SU-DHL-6 (cell line): ENCODE measurements at regions not wholly inside any gene's neighbourhood (a gene's known extent, or its start where the extent isn't known, plus 50 kb on each side); places are given as distances from the start of the nearest gene placed in this dataset.
A peak's percentile ranks its signal among the peaks of the same experiment; 100 is the strongest.

Source experiments
- H2AFZ ChIP-seq: fragments of 200-600 bp; sonication (generic); 2 replicates; pipeline ENCODE4 v1.6.1; 2014; ENCODE audit warnings: low read depth, mild to moderate bottlenecking, moderate library complexity, mixed read lengths, antibody characterized with exemption, low read length; ENCODE audit not compliant: severe bottlenecking
- H3F3A ChIP-seq: fragments of 200-600 bp; shearing (Covaris generic); 2 replicates; pipeline ENCODE4 v1.6.0; 2016; ENCODE audit warnings: antibody characterized with exemption, mild to moderate bottlenecking; ENCODE audit not compliant: insufficient read depth
- H3K27ac ChIP-seq: fragments of 200-600 bp; sonication (generic); 2 replicates; pipeline ENCODE4 v1.5.1; 2016; ENCODE audit warnings: low read depth, mild to moderate bottlenecking, low read length, moderate library complexity, mixed read lengths
- H3K27me3 ChIP-seq: fragments of 200-600 bp; sonication (generic), shearing (Covaris generic); 2 replicates; pipeline ENCODE4 v1.6.0; 2014; ENCODE audit warnings: mild to moderate bottlenecking, low read length
- H3K36me3 ChIP-seq: fragments of 200-600 bp; sonication (generic); 2 replicates; pipeline ENCODE4 v1.6.1; 2014; ENCODE audit warnings: mild to moderate bottlenecking, low read length, mixed read lengths
- H3K4me2 ChIP-seq: fragments of 300-600, 200-600 bp; shearing (Covaris generic), sonication (generic); 2 replicates; pipeline ENCODE4 v1.6.0; 2014; ENCODE audit warnings: low read length, low read depth, mild to moderate bottlenecking; ENCODE audit not compliant: poor library complexity, severe bottlenecking
- H3K4me3 ChIP-seq: fragments of 200-600 bp; sonication (generic); 2 replicates; pipeline ENCODE4 v1.5.1; 2014; ENCODE audit warnings: antibody characterized with exemption, low read length, mild to moderate bottlenecking, mixed read lengths; ENCODE audit not compliant: insufficient read depth, poor library complexity, severe bottlenecking
- H3K79me2 ChIP-seq: fragments of 200-600 bp; sonication (generic); 2 replicates; pipeline ENCODE4 v1.6.1; 2014; ENCODE audit warnings: mild to moderate bottlenecking, low read length, moderate library complexity; ENCODE audit not compliant: insufficient read depth
- H3K9ac ChIP-seq: fragments of 200-600 bp; sonication (generic); 2 replicates; pipeline ENCODE4 v1.7.0; 2014; ENCODE audit warnings: mild to moderate bottlenecking, low read length
- H3K9me2 ChIP-seq: fragments of 200-600 bp; sonication (generic); replicated peaks from 2 replicates; pipeline ENCODE4 v1.6.1; 2014; ENCODE audit warnings: low read length; ENCODE audit not compliant: insufficient read depth
- H3K9me3 ChIP-seq: fragments of 200-600 bp; sonication (generic); 2 replicates; pipeline ENCODE4 v1.6.1; 2014; ENCODE audit warnings: low read length, mixed read lengths; ENCODE audit not compliant: insufficient read depth
- H4K20me1 ChIP-seq: fragments of 200-600 bp; sonication (generic); 2 replicates; pipeline ENCODE4 v1.6.1; 2014; ENCODE audit warnings: low read depth, mild to moderate bottlenecking, antibody characterized with exemption, low read length, moderate library complexity, mixed read lengths
- EZH2phosphoT487 ChIP-seq: fragments of 200-600 bp; sonication (generic), shearing (Covaris generic); conservative IDR thresholded peaks from 2 replicates; pipeline ENCODE4 v1.6.1; 2018; ENCODE audit warnings: mild to moderate bottlenecking, antibody characterized with exemption, low read length, moderate library complexity, mixed read lengths
- TF ChIP-seq, protein P1 (sequence below): fragments of 200-600 bp; sonication (generic); IDR thresholded peaks from one replicate; pipeline ENCODE4 v1.5.1; 2017; ENCODE audit warnings: antibody characterized with exemption, mild to moderate bottlenecking, low read length, moderate library complexity; ENCODE audit not compliant: insufficient read depth, poor library complexity, severe bottlenecking

- H4K20me1 ChIP-seq, result no peaks in the 10 kb centered on the region
- no peaks in the 10 kb centered on the region for H3K79me2 ChIP-seq
- H3K36me3 ChIP-seq, result no peaks in the 10 kb centered on the region
- no peak overlapping the region for H3K9ac ChIP-seq
- no peak overlapping the region for H3K27ac ChIP-seq
- H3F3A ChIP-seq, result no peaks in the 10 kb centered on the region
- H3K4me2 ChIP-seq, result no peak overlapping the region
- no peaks in the 10 kb centered on the region for H3K9me3 ChIP-seq
- no peak for TF ChIP-seq EZH2phosphoT487
- TF ChIP-seq, protein P1, sequence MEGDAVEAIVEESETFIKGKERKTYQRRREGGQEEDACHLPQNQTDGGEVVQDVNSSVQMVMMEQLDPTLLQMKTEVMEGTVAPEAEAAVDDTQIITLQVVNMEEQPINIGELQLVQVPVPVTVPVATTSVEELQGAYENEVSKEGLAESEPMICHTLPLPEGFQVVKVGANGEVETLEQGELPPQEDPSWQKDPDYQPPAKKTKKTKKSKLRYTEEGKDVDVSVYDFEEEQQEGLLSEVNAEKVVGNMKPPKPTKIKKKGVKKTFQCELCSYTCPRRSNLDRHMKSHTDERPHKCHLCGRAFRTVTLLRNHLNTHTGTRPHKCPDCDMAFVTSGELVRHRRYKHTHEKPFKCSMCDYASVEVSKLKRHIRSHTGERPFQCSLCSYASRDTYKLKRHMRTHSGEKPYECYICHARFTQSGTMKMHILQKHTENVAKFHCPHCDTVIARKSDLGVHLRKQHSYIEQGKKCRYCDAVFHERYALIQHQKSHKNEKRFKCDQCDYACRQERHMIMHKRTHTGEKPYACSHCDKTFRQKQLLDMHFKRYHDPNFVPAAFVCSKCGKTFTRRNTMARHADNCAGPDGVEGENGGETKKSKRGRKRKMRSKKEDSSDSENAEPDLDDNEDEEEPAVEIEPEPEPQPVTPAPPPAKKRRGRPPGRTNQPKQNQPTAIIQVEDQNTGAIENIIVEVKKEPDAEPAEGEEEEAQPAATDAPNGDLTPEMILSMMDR, result no peak
- no peaks in the 10 kb centered on the region for H3K27me3 ChIP-seq
- H2AFZ ChIP-seq, result no peak overlapping the region
- H3K9me2 ChIP-seq, result no peaks in the 10 kb centered on the region
- no peak overlapping the region for H3K4me3 ChIP-seq
Measured at GRCh38 chr20:16216227-16216913, 356.9 kb downstream of the KIF16B start.

DNA sequence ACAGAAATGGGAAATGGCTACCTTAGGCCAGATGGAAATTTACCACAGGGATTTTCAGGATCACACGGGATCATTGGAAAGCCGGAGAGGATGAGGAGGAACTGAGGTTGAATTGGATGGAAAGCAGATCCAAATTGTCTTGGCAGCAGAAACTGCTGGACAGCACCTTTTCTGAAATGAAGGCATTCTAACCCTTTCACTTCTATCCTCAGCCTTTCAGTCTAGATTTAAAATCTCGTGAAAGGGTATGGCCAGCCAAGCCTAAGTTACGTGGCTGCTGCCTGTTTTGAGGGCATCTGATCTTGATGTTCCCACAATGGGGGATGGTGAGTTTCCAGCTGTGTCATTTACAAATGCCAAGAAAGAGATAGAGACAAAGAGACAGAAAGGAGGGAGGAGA, 358.2 kb downstream of the KIF16B start:
- no peak overlapping the region for H3K9ac ChIP-seq
- no peaks in the 10 kb centered on the region for H3K27me3 ChIP-seq
- no peak overlapping the region for H3K4me2 ChIP-seq
- H2AFZ ChIP-seq, result no peak overlapping the region
- H3F3A ChIP-seq, result no peaks in the 10 kb centered on the region
- no peaks in the 10 kb centered on the region for H3K79me2 ChIP-seq
- H4K20me1 ChIP-seq, result no peaks in the 10 kb centered on the region
- no peak overlapping the region for H3K4me3 ChIP-seq
- no peaks in the 10 kb centered on the region for H3K9me3 ChIP-seq
- no peaks in the 10 kb centered on the region for H3K9me2 ChIP-seq
- no peaks in the 10 kb centered on the region for H3K36me3 ChIP-seq
- TF ChIP-seq, protein P1, result no peak
- no peak for TF ChIP-seq EZH2phosphoT487
- no peak overlapping the region for H3K27ac ChIP-seq

DNA sequence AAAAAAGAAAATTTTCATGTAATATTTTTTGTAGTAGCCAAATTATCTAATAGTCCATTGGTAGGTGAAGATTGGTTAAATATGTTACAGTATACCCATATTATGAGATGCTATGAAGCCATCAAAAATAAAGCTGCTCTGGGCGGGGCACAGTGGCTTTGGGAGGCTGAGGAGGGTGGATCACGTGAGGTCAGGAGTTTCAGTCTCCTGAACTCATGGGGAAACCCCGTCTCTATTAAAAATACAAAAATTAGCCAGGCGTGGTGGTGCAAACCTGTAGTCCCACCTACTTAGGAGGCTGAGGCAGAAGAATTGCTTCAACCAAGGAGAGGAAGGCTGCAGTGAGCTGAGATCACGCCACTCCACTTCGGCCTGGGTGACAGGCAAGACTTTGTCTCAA, 360.5 kb downstream of the KIF16B start:
- Histone ChIP-seq H3K27ac (no peak overlapping the region), H3F3A (no peaks in the 10 kb centered on the region), H3K27me3 (no peaks in the 10 kb centered on the region), H2AFZ (no peak overlapping the region), H3K79me2 (no peaks in the 10 kb centered on the region), H3K36me3 (no peaks in the 10 kb centered on the region), H3K4me2 (peak overlapping the region; percentile 21), H3K9me3 (no peaks in the 10 kb centered on the region), H3K9ac (no peak overlapping the region), H3K4me3 (no peak overlapping the region), H3K9me2 (no peaks in the 10 kb centered on the region), H4K20me1 (no peaks in the 10 kb centered on the region)
- TF ChIP-seq, protein P1, result no peak
- TF ChIP-seq EZH2phosphoT487, result no peak
